Esophagus muscularis mucosa (tissue), 4 donors: ENCODE measurements at regions not wholly inside any gene's neighbourhood (a gene's known extent, or its start where the extent isn't known, plus 50 kb on each side); places are given as distances from the start of the nearest gene placed in this dataset.
"Not testable (repeated sequence)": the region's sequence is repeated elsewhere in the genome, so short reads cannot be mapped to it uniquely, and the experiment has no call there.

ENCODE experiments used
- DNase-seq: peaks from one replicate; pipeline ENCODE4 v3.0.0-alpha.2; 2017; ENCODE audit errors: extremely low spot score
- H3K27ac ChIP-seq, 4 donors: fragments of 200-600 bp; sonication (generic); replicated peaks in 1 of 4; 1 replicate in 3 of 4; 2 replicates in 1 of 4; pipeline ENCODE4 v1.5.1; 2016 to 2019; ENCODE audit warnings: mild to moderate bottlenecking in 1 of 4
- H3K27me3 ChIP-seq, 4 donors: fragments of 200-600 bp; sonication (generic); one replicate each; pipeline versions ENCODE4 v1.5.1 to v1.6.0; 2016 to 2019
- H3K36me3 ChIP-seq, 4 donors: fragments of 200-600 bp; sonication (generic); one replicate each; pipeline ENCODE4 v1.5.1; 2016 to 2019
- H3K4me1 ChIP-seq, 4 donors: fragments of 200-600 bp; sonication (generic); one replicate each; pipeline ENCODE4 v1.5.1; 2016 to 2019
- H3K4me3 ChIP-seq, 4 donors: fragments of 200-600 bp; sonication (generic); 1 replicate in 2 of 4; 2 replicates in 2 of 4; pipeline ENCODE4 v1.5.1; 2016 to 2019; ENCODE audit warnings: mild to moderate bottlenecking in 4 of 4, moderate library complexity in 1 of 4
- H3K9me3 ChIP-seq, 4 donors: fragments of 200-600 bp; sonication (generic); 1 replicate in 3 of 4; 2 replicates in 1 of 4; pipeline ENCODE4 v1.5.1; 2016 to 2019
- EP300 ChIP-seq: sonication (generic); formaldehyde crosslinking; IDR thresholded peaks from one replicate; pipeline ENCODE4 v1.6.1; 2017; ENCODE audit warnings: antibody characterized with exemption
- POLR2A ChIP-seq: fragments of 450-650 bp; IDR thresholded peaks from one replicate; pipeline ENCODE4 v1.6.1; 2017; ENCODE audit warnings: antibody characterized with exemption, moderate library complexity, mild to moderate bottlenecking, low read depth
- POLR2AphosphoS5 ChIP-seq, 2 donors: sonication (generic); formaldehyde crosslinking; IDR thresholded peaks; one replicate each; pipeline ENCODE4 v1.6.1; 2017; ENCODE audit warnings: antibody characterized with exemption in 2 of 2
- WGBS: methylation state at CpG from one replicate; pipeline ENCODE4 v1.1.5; 2018; 5-methylcytosine and 5-hydroxymethylcytosine counted together
- intact Hi-C: fragments of 100-400 bp; cut with DNase I; formaldehyde crosslinking; loops from one replicate; pipeline ENCODE4 v1.15.1; 2023
- TF ChIP-seq, protein P1 (sequence below), 3 experiments: fragments of 200-600 bp in 2 of 3; fragments of 450-650 bp in 1 of 3; sonication (generic) in 2 of 3; IDR thresholded peaks; one replicate each; pipeline ENCODE4 v1.5.1; 2017 to 2019; ENCODE audit warnings: antibody characterized with exemption in 3 of 3, mild to moderate bottlenecking in 2 of 3, moderate library complexity in 1 of 3

DNA sequence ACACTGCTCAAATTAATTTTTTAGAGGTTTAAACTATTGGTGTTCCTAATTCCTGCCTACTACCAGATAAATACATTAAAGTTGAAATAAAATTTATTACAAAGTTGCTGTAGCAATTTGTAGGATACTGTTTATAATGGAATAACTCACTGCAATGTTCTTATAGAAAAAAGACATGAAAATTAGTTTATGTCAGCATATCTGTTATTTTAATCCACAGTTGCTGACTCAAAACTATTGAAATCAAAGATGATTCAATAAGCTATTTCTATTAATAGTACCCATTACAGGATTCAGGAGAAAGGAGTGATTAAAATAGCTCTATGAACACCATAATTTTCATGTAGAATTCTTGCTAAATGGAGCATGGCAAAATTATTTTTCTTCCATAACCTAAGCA is 764.4 kb upstream of the NUDT12 start:
- TF ChIP-seq, protein P1, sequence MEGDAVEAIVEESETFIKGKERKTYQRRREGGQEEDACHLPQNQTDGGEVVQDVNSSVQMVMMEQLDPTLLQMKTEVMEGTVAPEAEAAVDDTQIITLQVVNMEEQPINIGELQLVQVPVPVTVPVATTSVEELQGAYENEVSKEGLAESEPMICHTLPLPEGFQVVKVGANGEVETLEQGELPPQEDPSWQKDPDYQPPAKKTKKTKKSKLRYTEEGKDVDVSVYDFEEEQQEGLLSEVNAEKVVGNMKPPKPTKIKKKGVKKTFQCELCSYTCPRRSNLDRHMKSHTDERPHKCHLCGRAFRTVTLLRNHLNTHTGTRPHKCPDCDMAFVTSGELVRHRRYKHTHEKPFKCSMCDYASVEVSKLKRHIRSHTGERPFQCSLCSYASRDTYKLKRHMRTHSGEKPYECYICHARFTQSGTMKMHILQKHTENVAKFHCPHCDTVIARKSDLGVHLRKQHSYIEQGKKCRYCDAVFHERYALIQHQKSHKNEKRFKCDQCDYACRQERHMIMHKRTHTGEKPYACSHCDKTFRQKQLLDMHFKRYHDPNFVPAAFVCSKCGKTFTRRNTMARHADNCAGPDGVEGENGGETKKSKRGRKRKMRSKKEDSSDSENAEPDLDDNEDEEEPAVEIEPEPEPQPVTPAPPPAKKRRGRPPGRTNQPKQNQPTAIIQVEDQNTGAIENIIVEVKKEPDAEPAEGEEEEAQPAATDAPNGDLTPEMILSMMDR (IDR thresholded peaks at IDR 0.05), result no peak
- TF ChIP-seq POLR2AphosphoS5 (IDR thresholded peaks at IDR 0.05), result no peak
- no peak for TF ChIP-seq EP300
- no peak for TF ChIP-seq POLR2A
- no peak overlapping the region for H3K27ac ChIP-seq
- intact Hi-C loops, result no loop called here
- DNase-seq, result no peak
- no peaks in the 10 kb centered on the region for H3K9me3 ChIP-seq
- H3K4me1 ChIP-seq, result no peaks in the 10 kb centered on the region
- no peaks in the 10 kb centered on the region for H3K27me3 ChIP-seq
- no peak overlapping the region for H3K4me3 ChIP-seq
- no peaks in the 10 kb centered on the region for H3K36me3 ChIP-seq

DNA sequence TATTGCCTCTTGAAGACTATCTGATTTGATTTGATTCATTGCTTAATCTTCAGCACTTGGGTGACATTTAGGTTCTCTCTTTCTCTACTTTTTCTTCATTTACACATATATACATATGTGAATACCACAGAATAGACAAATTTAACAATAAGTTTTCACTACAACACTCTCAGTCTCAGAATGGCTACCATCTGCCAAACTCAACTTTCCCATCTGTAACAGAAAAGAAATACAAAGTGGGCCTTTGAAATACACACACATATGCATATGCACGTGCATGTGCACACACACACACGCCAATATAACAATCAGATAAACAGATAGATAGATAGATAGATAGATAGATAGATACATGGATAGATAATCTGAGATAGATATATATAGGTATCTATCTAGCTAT is 762.8 kb upstream of the NUDT12 start:
- intact Hi-C loops, result no loop called here

GRCh38 chr5:104316676-104317075 is 754.1 kb upstream of the NUDT12 start:
- DNase-seq, H3K27me3 ChIP-seq, H3K27ac ChIP-seq, intact Hi-C loops, H3K4me1 ChIP-seq, H3K36me3 ChIP-seq, H3K4me3 ChIP-seq: not testable (repeated sequence)
- H3K9me3 ChIP-seq, result peaks cover 0 to 12% (median 0%) of the 10 kb centered on the region in 4 donors

More for the DNA sequence above, 762.8 kb upstream of the NUDT12 start:
- no peaks in the 10 kb centered on the region for H3K4me1 ChIP-seq
- H3K36me3 ChIP-seq, result no peaks in the 10 kb centered on the region
- H3K4me3 ChIP-seq, result no peak overlapping the region
- H3K27ac ChIP-seq, result no peak overlapping the region
- WGBS, result 95% methylated on average over 2 of the region's 2 CpGs
- no peaks in the 10 kb centered on the region for H3K27me3 ChIP-seq
- no peaks in the 10 kb centered on the region for H3K9me3 ChIP-seq
- no peak for TF ChIP-seq POLR2AphosphoS5 (IDR thresholded peaks at IDR 0.05)
- TF ChIP-seq EP300, result no peak
- no peak for TF ChIP-seq POLR2A
- TF ChIP-seq, protein P1 (IDR thresholded peaks at IDR 0.05), result no peak
- DNase-seq, result no peak

DNA sequence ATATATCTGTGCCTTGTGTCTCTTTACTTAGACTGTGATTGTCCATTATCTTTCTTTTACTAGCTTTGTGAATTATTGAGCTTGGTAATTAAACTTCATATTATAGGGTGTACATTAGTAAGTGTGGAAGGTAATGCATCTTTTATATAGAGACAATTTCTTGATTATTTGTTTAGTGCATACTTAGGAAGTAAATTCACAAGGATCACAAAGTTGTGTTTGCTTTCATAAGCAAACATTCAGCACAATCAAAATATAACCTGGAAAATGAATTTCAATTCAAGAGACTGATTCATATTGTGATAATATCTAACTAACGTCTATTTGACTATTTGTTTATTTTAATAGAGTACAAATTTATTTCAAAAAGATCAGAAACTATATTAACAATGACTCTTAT is 749.9 kb upstream of the NUDT12 start:
- no peak for TF ChIP-seq EP300
- TF ChIP-seq POLR2AphosphoS5 (IDR thresholded peaks at IDR 0.05), result no peak
- TF ChIP-seq POLR2A, result no peak
- TF ChIP-seq, protein P1 (IDR thresholded peaks at IDR 0.05), result no peak
- Histone ChIP-seq H3K9me3 (peaks cover 0 to 2% (median 0%) of the 10 kb centered on the region in 4 donors), H3K36me3 (no peaks in the 10 kb centered on the region), H3K27me3 (no peaks in the 10 kb centered on the region), H3K4me3 (no peak overlapping the region), H3K27ac (no peak overlapping the region), H3K4me1 (no peaks in the 10 kb centered on the region)
- intact Hi-C loops, result no loop called here
- WGBS, result 33% methylated on average over 1 of the region's 1 CpG
- no peak for DNase-seq

DNA sequence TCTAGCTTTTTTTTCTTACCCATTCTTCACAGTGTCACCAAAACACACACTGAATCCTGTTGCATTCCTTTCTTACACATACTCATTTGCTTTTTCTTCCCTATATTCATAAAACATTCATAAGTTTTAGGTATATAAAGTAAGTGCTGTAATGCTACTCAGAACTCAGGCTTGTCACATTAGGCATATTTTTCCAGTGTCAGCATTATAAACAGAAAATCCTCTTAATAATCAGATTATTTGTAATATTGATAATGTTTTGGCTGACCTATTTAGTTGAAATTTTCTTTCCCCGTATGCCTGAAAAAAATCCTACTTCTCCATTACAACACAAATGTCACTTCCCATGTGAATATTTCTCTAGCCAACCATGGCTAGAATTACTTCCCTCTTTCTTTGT is 743.0 kb upstream of the NUDT12 start:
- H3K4me3 ChIP-seq, result no peak overlapping the region
- intact Hi-C loops, result no loop called here
- H3K27me3 ChIP-seq, result no peaks in the 10 kb centered on the region
- TF ChIP-seq POLR2A (no peak), POLR2AphosphoS5 (IDR thresholded peaks at IDR 0.05) (no peak), EP300 (no peak)
- TF ChIP-seq, protein P1 (IDR thresholded peaks at IDR 0.05), result no peak
- no peaks in the 10 kb centered on the region for H3K36me3 ChIP-seq
- DNase-seq, result no peak
- no peak overlapping the region for H3K27ac ChIP-seq
- 77% methylated on average over 1 of the region's 1 CpG for WGBS
- H3K9me3 ChIP-seq, result no peaks in the 10 kb centered on the region
- no peaks in the 10 kb centered on the region for H3K4me1 ChIP-seq
